Thyroid gland (tissue), 4 donors: ENCODE measurements at regions not wholly inside any gene's neighbourhood (a gene's known extent, or its start where the extent isn't known, plus 50 kb on each side); places are given as distances from the start of the nearest gene placed in this dataset.

Experiments
- CTCF ChIP-seq, 6 experiments: fragments of 200-600 bp in 3 of 6; fragments of 450-650 bp in 3 of 6; sonication (generic) in 3 of 6; IDR thresholded peaks; one replicate each; pipeline ENCODE4 v1.5.1; 2016 to 2019; ENCODE audit warnings: antibody characterized with exemption in 6 of 6, mild to moderate bottlenecking in 2 of 6, inconsistent platforms in 1 of 6, moderate library complexity in 1 of 6
- POLR2A ChIP-seq, 2 donors: fragments of 450-650 bp; IDR thresholded peaks; one replicate each; pipeline ENCODE4 v1.6.1; 2017; ENCODE audit warnings: antibody characterized with exemption in 2 of 2, mild to moderate bottlenecking in 2 of 2, moderate library complexity in 1 of 2

- no peak for TF ChIP-seq CTCF (IDR thresholded peaks at IDR 0.05)
- TF ChIP-seq POLR2A (IDR thresholded peaks at IDR 0.05): no peak
Measured at GRCh38 chr1:38418195-38419030, 371.8 kb upstream of the POU3F1 start.
